NCI-H526 treated with DMSO at 0.1 percent for 48 hours (cell line): ENCODE measurements at regions not wholly inside any gene's neighbourhood (a gene's known extent, or its start where the extent isn't known, plus 50 kb on each side); places are given as distances from the start of the nearest gene placed in this dataset.
A peak's percentile ranks its signal among the peaks of the same experiment; 100 is the strongest.
"Not testable (repeated sequence)": the region's sequence is repeated elsewhere in the genome, so short reads cannot be mapped to it uniquely, and the experiment has no call there.

Experiments
- DNase-seq: peaks from one replicate; lab custom pipeline; 2025; lab: John Stamatoyannopoulos, UW

GRCh38 chr13:103638706-103639105 is 572.5 kb upstream of the SLC10A2 start:
- no peak for DNase-seq

- DNase-seq = no peak
Measured at GRCh38 chr13:103634066-103634465, 567.8 kb upstream of the SLC10A2 start.

DNA sequence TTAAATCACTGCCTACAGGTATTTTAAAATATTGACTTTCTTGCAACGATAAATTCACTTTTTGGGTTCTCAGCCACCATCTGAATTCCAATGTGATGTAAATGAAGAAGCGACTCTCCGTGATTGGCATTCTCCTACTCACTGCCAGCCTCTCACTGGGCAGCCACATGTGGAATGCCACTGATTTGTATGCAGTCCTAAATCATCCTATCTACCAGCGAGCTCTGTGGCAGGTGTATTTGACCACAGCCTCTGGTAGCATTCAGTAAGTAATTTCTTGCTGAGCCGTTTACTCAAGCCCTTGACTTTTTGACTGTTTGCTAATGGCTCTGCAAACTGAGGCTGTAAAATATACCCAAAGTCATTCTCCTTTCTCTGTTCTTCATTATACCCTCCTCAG is 559.0 kb upstream of the SLC10A2 start:
- DNase-seq = no peak

DNA sequence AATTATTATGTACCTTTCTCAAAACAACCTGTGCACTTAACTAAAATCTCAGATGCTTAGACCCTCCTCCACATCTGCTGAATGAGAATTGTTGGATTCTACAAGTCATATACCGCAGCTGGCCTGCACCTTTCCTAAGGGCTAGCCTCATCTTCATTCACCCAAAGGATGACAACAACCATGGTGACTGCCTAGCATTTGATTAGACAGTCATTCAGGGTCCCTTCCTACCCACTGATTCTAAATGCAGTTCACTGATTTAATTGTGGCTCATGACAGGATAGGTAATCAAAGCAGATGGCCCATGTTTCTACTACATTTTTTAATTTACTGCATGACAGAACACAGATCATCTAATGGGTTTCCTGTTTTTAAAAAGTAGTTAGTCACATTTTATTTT is 551.9 kb upstream of the SLC10A2 start:
- no peak for DNase-seq

GRCh38 chr13:103615771-103616170 is 549.6 kb upstream of the SLC10A2 start:
- no peak for DNase-seq

DNA sequence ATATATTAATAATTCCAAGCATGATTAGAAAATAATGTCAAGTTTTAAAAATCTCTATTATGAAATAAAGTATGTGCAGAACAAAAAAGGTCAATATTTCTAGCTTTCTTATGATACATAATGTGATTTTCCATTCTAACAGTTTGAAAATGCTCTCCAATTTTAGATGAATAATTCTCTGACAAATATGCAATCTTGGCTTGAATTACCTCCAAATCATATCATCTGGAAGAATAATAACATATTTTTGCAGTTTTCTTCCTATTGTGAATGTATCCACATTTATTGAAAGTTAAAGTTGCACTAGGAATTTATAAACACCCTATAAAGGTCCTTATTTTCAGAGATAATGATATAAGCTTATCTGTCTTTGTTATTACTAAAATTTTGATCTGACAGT is 548.5 kb upstream of the SLC10A2 start:
- no peak for DNase-seq

GRCh38 chr13:103607995-103608394 is 541.8 kb upstream of the SLC10A2 start:
- DNase-seq = no peak

GRCh38 chr13:103605546-103606326 is 539.5 kb upstream of the SLC10A2 start:
- no peak for DNase-seq

DNA sequence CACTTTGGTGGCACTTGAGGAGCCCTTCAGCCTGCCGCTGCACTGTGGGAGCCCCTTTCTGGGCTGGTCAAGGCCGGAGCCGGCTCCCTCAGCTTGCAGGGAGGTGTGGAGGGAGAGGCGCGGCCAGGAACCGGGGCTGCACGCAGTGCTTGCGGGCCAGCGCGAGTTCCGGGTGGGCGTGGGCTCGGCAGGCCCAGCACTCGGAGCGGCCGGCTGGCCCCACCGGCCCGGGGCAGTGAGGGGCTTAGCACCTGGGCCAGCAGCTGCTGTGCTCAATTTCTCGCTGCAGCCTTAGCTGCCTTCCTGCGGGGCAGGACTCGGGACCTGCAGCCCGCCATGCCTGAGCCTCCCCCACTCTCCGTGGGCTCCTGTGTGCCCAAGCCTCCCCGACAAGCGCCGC is 533.7 kb upstream of the SLC10A2 start:
- not testable (repeated sequence) for DNase-seq

DNA sequence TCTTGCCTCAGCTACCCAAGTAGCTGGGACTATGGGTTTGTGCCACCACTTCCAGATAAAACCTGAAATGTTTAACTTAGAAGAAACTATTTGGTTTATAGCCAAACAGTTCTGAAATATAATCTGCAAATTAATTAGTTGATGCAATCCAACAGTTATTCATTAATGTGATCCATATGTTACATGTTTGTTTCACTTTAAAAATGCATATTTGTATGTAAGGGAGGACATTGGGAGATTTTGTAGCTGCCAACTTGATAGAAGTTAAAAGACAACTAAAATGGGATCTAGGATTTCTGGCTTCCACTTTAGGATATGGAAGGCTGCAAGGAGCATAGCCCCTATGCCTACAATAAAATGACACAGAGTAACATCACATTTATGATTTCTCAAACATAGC is 532.5 kb upstream of the SLC10A2 start:
- DNase-seq = no peak

DNA sequence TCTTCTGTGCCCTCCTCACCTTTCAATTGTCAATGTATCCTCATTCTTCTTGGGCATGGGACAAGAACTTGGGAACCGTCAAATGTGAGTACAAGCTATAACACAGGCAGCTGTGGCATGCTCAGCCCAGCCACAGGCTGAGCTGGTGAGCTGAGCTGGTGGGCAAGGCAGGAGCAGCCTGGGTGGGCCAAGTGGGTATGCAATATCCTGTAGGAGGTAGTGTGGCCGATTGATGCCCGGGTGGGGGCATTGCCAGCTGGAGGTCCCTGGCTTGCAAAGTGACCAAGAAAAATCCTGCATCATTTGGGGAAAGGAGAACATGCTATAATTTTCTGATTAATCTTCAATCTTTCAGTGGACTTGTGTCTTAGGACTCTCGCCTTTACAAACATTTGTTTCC is 507.2 kb upstream of the SLC10A2 start:
- no peak for DNase-seq

DNA sequence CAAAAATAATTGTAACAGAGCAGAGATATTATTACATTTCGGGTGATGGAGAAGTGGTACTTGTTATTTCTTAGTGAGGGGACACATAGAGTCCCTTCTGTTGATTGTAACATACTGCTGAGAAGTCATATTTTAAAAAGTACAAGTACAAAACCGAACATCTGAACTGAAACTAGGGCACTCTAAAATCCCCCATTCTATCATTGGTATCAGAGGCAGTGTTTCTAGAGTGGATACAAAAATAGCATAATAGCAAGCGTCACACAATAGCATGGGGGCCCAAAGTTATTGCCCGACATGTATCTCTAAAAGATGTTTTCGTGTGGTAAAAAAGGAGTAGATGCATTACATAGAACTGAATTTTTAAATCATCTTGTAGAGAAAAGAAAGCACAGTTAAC is 502.1 kb upstream of the SLC10A2 start:
- DNase-seq = no peak

- DNase-seq = no peak
Measured at GRCh38 chr13:103557878-103558277, 491.7 kb upstream of the SLC10A2 start.

DNA sequence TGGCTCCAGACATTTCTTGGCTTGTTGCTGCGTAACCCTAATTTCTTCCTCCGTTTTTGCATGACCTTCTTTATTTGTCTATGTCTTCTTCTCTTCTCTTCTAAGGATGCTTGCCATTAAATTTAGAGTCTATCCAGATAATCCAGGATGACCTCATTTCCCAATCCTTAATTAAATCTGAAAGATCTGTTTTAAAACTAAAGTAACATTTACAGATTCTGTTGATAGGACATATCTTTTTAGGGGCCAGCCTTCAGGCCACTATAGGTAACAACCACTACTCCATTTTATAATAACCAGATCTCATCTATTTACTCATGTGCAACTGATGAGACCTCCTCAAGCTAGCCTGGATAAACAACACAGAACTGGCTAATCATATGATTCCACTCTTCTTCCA is 490.5 kb upstream of the SLC10A2 start:
- no peak for DNase-seq

- no peak for DNase-seq
Measured at GRCh38 chr13:103547914-103548313, 481.7 kb upstream of the SLC10A2 start.

GRCh38 chr13:103546271-103546670 is 480.1 kb upstream of the SLC10A2 start:
- no peak for DNase-seq

DNA sequence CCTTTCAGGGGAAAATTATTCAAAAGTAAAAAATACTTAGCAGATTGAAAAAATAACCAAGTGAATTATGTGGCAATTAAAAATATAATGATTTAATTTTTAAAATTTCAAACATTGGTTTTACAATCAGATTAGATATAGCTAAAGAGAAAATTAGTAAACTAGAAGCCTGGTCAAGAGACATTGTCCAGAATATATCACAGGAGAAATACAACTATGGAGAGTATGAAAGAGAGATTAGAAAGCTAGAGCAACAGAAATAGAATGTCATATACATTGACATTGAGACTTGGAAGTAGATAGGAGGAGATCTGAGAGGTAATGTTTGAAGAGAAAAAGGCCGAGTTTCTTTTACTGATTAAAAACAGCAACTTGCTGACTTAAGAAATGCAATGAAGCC is 476.4 kb upstream of the SLC10A2 start:
- no peak for DNase-seq

GRCh38 chr13:103540382-103540765 is 474.2 kb upstream of the SLC10A2 start:
- DNase-seq = no peak

GRCh38 chr13:103539721-103540381 is 473.6 kb upstream of the SLC10A2 start:
- DNase-seq = peak; percentile 96

- peak; percentile 78 for DNase-seq
Measured at GRCh38 chr13:103539265-103539664, 473.0 kb upstream of the SLC10A2 start.

- DNase-seq = no peak
Measured at GRCh38 chr13:103537616-103538015, 471.4 kb upstream of the SLC10A2 start.

GRCh38 chr13:103531278-103531677 is 465.1 kb upstream of the SLC10A2 start:
- no peak for DNase-seq

DNA sequence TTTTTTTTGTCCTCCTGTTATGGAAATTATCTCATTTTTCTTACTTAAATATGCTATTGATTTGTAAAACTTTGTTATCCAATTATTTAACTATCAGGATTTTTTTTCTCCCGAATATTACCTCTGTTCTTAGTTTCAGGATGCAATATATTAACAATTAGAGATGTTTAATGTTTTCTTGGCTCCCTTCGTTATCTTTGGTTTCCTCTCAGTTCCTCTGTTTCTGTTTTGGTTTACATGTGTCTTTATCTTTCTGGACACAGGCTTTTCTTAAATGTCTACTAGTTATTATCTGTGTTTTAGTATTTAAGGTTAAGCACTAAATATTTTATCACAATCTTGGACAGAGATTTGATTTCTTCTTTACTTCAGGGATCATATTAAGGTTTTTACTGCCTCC is 462.2 kb upstream of the SLC10A2 start:
- DNase-seq = no peak

- DNase-seq = peak; percentile 89
Measured at GRCh38 chr13:103525530-103525929, 459.3 kb upstream of the SLC10A2 start.
